ENCODE measurements at regions not wholly inside any gene's neighbourhood (a gene's known extent, or its start where the extent isn't known, plus 50 kb on each side); places are given as distances from the start of the nearest gene placed in this dataset.

DNA sequence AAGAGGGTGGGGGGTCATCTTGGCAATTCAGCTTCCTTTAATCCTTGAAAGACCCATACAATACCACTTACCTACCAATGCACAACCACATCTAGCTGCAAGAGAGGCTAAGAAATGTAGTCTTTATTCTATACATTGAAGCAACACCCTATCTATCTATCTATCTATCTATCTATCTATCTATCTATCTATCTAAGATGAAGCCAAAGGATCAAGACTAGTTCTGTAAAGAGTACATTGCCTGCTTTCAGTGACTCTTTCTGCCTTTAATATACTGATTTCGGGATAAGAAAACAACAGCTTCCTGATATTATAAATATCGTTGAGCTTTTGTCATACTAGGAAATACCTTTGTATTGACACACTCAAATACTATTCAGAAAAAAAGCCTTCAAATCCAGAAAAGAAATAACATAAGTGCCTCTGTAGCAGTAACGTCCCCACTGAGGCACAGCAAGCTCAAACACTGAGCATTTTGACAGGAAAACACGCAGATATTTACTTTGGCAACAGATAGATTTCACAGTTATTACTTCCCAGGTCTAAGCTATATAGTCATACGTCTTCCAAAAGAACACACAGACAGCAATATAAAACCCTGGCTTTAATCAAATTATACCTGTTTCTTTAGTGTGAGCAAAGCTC, 139.4 kb upstream of the SERTAD2 start:
- H3K27me3 Mint-ChIP-seq (ENCODE audit: low read depth), result peaks cover 2% of the 10 kb centered on the region
- no peak for DNase-seq (ENCODE audit: low read depth, low spot score)
- no peaks in the 10 kb centered on the region for H3K4me1 Mint-ChIP-seq
- H3K36me3 Mint-ChIP-seq (ENCODE audit: low read depth), result no peaks in the 10 kb centered on the region
- H3K9me3 Mint-ChIP-seq, result no peaks in the 10 kb centered on the region
- no peak overlapping the region for H3K27ac Mint-ChIP-seq (ENCODE audit: unreplicated experiment)
- no peak overlapping the region for H3K4me3 Mint-ChIP-seq
- TF ChIP-seq, protein P1, sequence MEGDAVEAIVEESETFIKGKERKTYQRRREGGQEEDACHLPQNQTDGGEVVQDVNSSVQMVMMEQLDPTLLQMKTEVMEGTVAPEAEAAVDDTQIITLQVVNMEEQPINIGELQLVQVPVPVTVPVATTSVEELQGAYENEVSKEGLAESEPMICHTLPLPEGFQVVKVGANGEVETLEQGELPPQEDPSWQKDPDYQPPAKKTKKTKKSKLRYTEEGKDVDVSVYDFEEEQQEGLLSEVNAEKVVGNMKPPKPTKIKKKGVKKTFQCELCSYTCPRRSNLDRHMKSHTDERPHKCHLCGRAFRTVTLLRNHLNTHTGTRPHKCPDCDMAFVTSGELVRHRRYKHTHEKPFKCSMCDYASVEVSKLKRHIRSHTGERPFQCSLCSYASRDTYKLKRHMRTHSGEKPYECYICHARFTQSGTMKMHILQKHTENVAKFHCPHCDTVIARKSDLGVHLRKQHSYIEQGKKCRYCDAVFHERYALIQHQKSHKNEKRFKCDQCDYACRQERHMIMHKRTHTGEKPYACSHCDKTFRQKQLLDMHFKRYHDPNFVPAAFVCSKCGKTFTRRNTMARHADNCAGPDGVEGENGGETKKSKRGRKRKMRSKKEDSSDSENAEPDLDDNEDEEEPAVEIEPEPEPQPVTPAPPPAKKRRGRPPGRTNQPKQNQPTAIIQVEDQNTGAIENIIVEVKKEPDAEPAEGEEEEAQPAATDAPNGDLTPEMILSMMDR (conservative IDR thresholded peaks at IDR 0.05), result no peak

DNA sequence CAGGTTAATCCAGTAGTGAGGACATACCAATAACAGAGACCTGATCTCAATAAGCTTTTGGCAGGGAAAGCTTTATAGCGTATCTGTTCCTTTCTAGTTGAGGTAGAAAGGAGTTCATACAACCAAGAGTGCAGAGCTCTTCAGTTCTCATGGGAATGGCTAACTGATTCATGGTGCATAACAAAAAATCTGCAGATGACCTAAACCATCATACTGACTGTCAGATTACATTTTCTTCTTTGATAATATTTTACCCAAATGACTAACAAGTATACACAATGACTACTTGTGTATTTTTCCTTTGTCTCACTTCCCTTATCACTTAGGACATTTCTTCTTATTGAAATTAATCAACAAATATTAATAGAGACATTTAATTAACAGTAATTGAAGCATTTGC, 140.0 kb upstream of the SERTAD2 start:
- TF ChIP-seq, protein P1 (conservative IDR thresholded peaks at IDR 0.05), result no peak
- H3K27ac Mint-ChIP-seq (ENCODE audit: unreplicated experiment), result no peak overlapping the region
- H3K4me3 Mint-ChIP-seq, result no peak overlapping the region
- no peaks in the 10 kb centered on the region for H3K9me3 Mint-ChIP-seq
- H3K36me3 Mint-ChIP-seq (ENCODE audit: low read depth), result no peaks in the 10 kb centered on the region
- no peaks in the 10 kb centered on the region for H3K4me1 Mint-ChIP-seq
- DNase-seq (ENCODE audit: low read depth, low spot score), result no peak
- H3K27me3 Mint-ChIP-seq (ENCODE audit: low read depth), result peaks cover 2% of the 10 kb centered on the region

DNA sequence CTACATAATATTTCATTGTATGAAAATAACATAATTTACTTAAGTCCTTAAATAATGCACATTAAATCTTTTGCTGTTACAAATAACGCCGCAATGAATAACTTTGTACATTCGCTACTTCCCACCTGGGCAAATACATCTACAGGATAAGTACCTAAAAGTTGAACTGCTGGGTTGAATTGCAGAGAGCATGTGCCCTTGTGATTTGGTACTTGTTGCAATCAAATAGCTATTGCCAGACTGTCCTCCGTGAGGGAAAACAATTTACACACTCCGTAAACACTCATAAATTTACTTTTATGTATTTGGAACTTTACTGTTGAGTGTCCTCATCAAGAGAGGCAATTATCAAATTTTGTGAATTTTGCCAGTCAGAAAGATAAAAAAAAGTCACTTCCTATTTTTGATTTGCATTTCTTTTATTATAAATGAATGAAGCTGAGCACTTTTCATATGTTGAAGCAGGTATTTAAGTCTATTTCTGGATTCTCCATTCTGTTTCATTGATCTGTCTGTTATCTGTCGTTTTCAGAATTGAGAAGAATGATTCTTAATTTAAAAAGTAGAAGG, 140.8 kb upstream of the SERTAD2 start:
- Mint-ChIP-seq H3K27ac (ENCODE audit: unreplicated experiment) (no peak overlapping the region), H3K4me3 (no peak overlapping the region), H3K9me3 (no peaks in the 10 kb centered on the region), H3K4me1 (no peaks in the 10 kb centered on the region), H3K36me3 (ENCODE audit: low read depth) (no peaks in the 10 kb centered on the region), H3K27me3 (ENCODE audit: low read depth) (peaks cover 2% of the 10 kb centered on the region)
- TF ChIP-seq, protein P1 (conservative IDR thresholded peaks at IDR 0.05), result no peak
- no peak for DNase-seq (ENCODE audit: low read depth, low spot score)

DNA sequence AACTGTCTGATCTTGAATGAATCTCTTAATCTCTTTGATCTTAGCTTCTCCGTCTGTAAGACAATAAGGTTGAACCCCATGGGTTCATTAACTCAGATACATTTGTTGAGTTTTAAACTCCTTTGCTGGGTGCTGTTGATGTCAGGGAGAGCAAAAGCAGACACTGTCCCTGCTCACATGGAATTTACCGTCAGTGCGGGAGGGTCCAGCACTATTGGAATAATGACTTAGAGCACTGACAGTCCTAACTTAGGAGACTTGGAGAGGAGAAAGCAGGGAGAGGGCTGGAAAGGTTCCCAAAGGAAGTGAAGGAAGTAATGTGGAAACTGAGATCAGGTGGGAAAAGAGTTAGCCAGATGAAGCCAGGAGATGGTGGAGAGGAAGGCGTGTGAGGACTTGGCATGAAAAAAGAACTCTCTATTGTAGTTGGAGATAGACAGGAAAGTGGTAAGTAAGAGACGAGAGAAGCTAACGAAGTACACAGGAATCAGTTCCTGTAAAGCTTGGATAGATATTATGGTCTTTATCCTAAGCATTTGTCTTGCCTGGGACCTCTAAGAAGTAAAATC, 141.4 kb upstream of the SERTAD2 start:
- H3K4me1 Mint-ChIP-seq, result no peaks in the 10 kb centered on the region
- TF ChIP-seq, protein P1 (conservative IDR thresholded peaks at IDR 0.05), result no peak
- H3K36me3 Mint-ChIP-seq (ENCODE audit: low read depth), result no peaks in the 10 kb centered on the region
- H3K27me3 Mint-ChIP-seq (ENCODE audit: low read depth), result peaks cover 2% of the 10 kb centered on the region
- H3K9me3 Mint-ChIP-seq, result no peaks in the 10 kb centered on the region
- H3K4me3 Mint-ChIP-seq, result no peak overlapping the region
- no peak overlapping the region for H3K27ac Mint-ChIP-seq (ENCODE audit: unreplicated experiment)
- no peak for DNase-seq (ENCODE audit: low read depth, low spot score)

DNA sequence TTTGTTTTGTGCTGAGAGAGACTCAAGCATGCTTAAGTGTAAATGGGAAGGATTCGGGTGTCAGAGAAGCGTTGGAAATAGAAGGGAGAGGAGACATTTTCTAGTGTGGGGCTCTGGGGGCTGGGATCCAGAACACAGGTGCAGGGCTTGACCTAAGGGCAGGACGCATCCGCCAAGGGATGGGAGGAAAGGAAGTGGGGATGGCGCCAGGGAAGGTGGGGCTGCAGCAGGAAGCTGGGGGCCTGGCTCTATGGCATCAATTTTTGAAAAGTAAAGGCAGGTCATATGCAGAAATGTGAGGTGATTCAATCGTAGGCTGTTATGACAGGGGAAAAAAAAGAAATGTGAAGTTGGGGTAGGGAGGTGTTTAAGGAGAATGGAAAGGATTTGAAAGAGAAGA, 143.2 kb upstream of the SERTAD2 start:
- DNase-seq (ENCODE audit: low read depth, low spot score), result no peak
- no peak overlapping the region for H3K4me3 Mint-ChIP-seq
- no peak overlapping the region for H3K27ac Mint-ChIP-seq (ENCODE audit: unreplicated experiment)

More for the DNA sequence above, 143.2 kb upstream of the SERTAD2 start:
- Mint-ChIP-seq H3K9me3 (no peaks in the 10 kb centered on the region), H3K4me1 (no peaks in the 10 kb centered on the region), H3K27me3 (ENCODE audit: low read depth) (peaks cover 2% of the 10 kb centered on the region), H3K36me3 (ENCODE audit: low read depth) (no peaks in the 10 kb centered on the region)
- TF ChIP-seq, protein P1 (conservative IDR thresholded peaks at IDR 0.05), result no peak
